ENCODE measurements at regions not wholly inside any gene's neighbourhood (a gene's known extent, or its start where the extent isn't known, plus 50 kb on each side); places are given as distances from the start of the nearest gene placed in this dataset.

DNA sequence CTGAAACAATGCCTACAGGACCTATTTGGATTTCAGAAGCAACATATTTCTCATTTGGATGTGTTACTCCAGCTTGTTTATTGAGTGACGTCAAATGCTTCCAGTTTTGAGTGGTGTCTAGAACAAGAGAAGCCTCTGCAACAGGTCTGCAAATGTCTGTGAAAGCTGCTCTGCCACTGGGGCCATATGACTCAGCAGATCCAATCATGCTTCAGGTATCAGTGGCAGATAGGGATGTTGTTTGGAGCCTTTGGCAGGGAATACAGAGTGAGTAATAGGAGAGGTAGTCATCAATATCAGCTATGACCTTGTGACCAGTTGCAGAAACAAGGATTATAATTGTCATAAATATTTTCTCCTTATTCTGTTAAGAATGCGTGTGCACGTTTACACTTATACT is 141.1 kb upstream of the ZXDA start:
- no peak for DNase-seq

DNA sequence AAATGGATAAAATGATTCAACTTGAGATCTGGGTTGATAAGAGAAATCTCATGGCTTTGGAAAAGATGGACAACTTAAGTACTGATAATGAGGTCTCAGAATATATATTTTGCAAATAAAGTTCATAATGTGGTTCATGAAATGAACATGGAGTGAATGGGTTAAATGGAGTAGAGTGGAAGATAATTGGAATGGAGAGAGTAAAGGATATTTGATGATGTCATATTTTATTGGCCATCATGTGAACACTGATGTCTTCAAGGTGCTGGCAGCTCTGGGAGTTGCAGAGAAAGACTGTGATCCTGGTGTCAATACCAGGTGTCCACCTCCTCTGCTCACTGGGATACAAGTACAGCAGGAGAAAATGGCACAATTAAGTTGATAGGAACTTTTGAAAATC is 133.9 kb upstream of the ZXDA start:
- DNase-seq, result no peak

DNA sequence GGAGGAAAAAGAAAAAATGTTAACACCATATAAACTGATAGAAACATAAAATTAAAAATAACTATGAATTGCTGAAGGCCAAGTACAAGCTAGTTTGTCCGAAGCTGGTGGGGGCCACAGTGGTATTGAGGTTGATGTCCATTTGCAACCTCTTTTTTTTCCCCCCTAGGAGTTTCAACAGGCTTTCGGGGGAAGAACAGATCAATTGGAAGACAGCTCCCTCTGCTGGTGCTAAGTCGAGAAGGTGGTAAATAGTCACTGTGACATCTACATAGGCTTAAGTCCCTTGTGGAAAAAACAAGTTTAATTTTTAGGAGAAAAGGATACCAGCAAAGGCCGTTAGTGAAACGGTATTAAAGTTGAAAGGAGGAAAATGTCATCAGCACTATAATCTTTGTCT is 115.7 kb upstream of the ZXDA start:
- peak; percentile 4 for DNase-seq

DNA sequence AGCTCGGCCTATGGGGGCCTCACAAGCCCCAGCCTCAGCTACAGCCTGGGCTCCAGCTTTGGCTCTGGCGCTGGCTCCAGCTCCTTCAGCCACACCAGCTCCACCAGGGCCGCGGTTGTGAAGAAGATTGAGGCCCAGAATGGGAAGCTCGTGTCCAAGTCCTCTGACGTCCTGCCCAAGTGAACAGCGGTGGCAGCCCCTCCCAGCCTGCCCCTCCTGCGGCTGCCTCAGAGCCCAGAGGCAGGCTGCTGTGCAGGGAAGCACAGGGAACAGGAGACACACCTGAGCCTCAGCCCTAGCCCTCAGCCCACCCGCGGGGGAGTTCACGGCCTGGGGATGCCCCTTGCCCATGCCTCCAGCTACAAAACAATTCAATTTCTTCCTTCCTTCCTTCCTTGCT is 75.7 kb upstream of the ZXDA start:
- no peak for DNase-seq

DNA sequence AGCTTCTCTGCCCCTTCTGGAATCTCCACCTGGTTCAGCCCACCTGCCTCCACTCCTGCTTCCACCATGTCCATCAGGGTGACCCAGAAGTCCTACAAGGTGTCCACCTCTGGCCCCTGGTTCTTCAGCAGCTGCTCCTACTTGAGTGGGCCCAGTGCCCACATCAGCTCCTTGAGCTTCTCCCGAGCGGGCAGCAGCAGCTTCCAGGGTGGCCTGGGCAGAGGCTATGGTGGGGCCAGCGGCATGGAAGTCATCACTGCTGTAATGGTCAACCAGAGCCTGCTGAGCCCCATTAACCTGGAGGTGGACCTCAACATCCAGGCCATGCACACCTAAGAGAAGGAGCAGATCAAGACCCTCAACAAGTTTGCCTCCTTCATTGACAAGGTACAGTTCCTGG is 74.4 kb upstream of the ZXDA start:
- DNase-seq, result no peak

DNA sequence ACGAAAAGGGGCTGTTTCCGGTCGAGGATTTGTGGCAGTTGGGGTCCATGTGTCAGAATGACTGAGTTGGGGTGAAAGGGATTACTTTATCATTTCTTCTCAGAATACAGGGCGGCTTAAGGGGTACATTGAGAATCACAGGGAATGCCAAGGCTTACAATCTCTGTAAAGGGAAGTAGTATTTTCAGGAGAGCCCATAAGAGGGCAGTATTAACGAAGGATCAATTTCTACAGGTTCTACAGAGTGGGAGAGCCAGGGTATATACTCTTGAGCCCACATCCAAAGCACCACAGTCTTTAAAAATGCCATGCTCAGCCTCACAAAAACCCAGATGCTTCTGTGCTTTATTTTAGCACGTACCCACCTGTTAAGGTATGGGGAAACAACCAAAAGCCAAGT is 67.7 kb upstream of the ZXDA start:
- DNase-seq, result no peak

DNA sequence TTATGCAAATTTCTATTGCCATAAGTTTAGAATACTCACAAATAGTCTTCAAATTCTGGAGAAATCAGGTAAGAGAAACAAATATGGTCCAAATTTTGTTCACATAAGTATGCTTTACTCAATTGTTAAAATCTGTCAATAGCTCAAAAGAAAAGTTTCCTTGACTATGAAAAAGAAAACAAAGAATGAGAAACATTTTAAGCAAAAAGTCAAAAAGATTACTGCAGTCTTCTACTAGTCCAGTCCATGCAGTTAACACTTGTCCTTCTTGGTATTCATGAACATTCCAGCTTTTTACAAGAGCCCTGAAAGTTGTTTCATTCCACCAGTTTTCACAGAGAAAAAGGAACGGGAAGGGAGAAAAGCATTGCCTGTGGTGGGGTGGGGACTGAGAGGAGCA is 54.7 kb upstream of the ZXDA start:
- DNase-seq, result no peak

Measured in NCI-H1092 (cell line).